Nephron progenitor cell (in vitro differentiated cells): ENCODE measurements at regions not wholly inside any gene's neighbourhood (a gene's known extent, or its start where the extent isn't known, plus 50 kb on each side); places are given as distances from the start of the nearest gene placed in this dataset.

Experiments
- DNase-seq: peaks from one replicate; pipeline ENCODE4 v3.0.0; 2021
- H3K27ac Mint-ChIP-seq: 2 replicates; pipeline ENCODE4 v1.8.0; 2021; ENCODE audit warnings: mild to moderate bottlenecking, moderate library complexity, mixed read lengths
- H3K27me3 Mint-ChIP-seq: 2 replicates; pipeline ENCODE4 v1.8.0; 2021; ENCODE audit warnings: mild to moderate bottlenecking, low read depth, mixed read lengths; ENCODE audit not compliant: poor library complexity
- H3K36me3 Mint-ChIP-seq: 2 replicates; pipeline ENCODE4 v1.8.0; 2021; ENCODE audit warnings: low read depth, mixed read lengths
- H3K4me1 Mint-ChIP-seq: 2 replicates; pipeline ENCODE4 v1.8.0; 2021; ENCODE audit warnings: mixed read lengths
- H3K4me3 Mint-ChIP-seq: 2 replicates; pipeline ENCODE4 v1.8.0; 2021; ENCODE audit warnings: mild to moderate bottlenecking, moderate library complexity, mixed read lengths
- H3K9me3 Mint-ChIP-seq: 2 replicates; pipeline ENCODE4 v1.8.0; 2021; ENCODE audit warnings: mild to moderate bottlenecking, moderate library complexity, mixed read lengths
- CTCF ChIP-seq: fragments of 200-600 bp; sonication (generic); IDR thresholded peaks from 2 replicates; pipeline ENCODE4 v1.5.0; 2021; ENCODE audit warnings: antibody characterized with exemption

GRCh38 chr11:88448131-88448670 lies 110.7 kb upstream of the CTSC start:
- TF ChIP-seq CTCF = no peak
- Mint-ChIP-seq H3K27ac (no peak overlapping the region), H3K4me1 (no peaks in the 10 kb centered on the region), H3K36me3 (no peaks in the 10 kb centered on the region), H3K4me3 (no peak overlapping the region), H3K27me3 (no peaks in the 10 kb centered on the region), H3K9me3 (peaks cover 5% of the 10 kb centered on the region)
- DNase-seq = no peak

DNA sequence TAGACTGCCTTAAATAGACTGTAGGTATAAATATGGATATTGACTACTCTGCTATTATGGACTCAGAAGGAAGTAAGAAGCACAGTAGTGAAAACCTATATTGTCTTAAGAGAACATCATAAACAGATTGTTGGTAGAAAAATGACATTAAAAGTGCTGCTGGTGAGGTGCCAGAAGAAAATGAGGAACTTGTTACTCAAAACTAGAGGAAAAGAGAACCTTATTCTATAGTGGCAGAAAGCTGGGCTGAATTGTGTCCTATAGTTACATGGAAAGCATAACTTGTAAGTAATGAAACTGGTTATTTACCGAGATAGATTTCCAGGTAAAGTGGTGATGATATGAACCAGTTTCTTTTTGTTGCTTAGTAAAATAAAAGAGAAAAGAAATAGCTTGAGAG lies 109.7 kb upstream of the CTSC start:
- no peak for TF ChIP-seq CTCF
- Mint-ChIP-seq H3K4me3 (no peak overlapping the region), H3K4me1 (no peaks in the 10 kb centered on the region), H3K27me3 (no peaks in the 10 kb centered on the region), H3K36me3 (no peaks in the 10 kb centered on the region), H3K9me3 (peaks cover 5% of the 10 kb centered on the region), H3K27ac (no peak overlapping the region)
- DNase-seq = no peak

GRCh38 chr11:88439356-88439755 lies 101.8 kb upstream of the CTSC start:
- Mint-ChIP-seq H3K36me3 (no peaks in the 10 kb centered on the region), H3K27ac (no peak overlapping the region), H3K4me3 (no peak overlapping the region), H3K9me3 (no peaks in the 10 kb centered on the region), H3K4me1 (no peaks in the 10 kb centered on the region), H3K27me3 (no peaks in the 10 kb centered on the region)
- DNase-seq = no peak
- no peak for TF ChIP-seq CTCF

- no peak overlapping the region for H3K27ac Mint-ChIP-seq
- no peaks in the 10 kb centered on the region for H3K9me3 Mint-ChIP-seq
- H3K4me1 Mint-ChIP-seq = no peaks in the 10 kb centered on the region
- no peaks in the 10 kb centered on the region for H3K36me3 Mint-ChIP-seq
- H3K4me3 Mint-ChIP-seq = no peak overlapping the region
- DNase-seq = no peak
- no peaks in the 10 kb centered on the region for H3K27me3 Mint-ChIP-seq
- TF ChIP-seq CTCF = no peak
Observed at GRCh38 chr11:88438721-88439120, 101.2 kb upstream of the CTSC start.

DNA sequence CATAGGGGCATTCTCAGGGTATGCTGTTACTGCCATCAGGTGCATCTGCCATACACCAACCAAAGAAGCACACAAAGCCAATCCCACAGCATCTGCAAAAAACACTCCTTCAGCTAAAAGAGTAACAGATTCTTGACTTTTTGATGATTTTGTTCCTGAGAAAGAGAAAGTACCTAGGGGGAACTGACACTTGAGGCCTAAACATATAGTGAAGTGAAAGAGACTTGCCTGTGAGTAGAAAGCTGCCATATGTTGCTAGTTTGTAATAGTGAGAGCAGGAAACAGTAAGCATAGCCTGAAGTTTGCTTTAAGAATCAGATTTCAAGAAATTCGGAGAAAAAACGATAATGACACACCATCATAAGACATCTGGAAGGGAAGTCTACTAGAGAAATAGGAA lies 97.9 kb upstream of the CTSC start:
- Mint-ChIP-seq H3K36me3 (no peaks in the 10 kb centered on the region), H3K27ac (no peak overlapping the region), H3K4me3 (no peak overlapping the region), H3K9me3 (no peaks in the 10 kb centered on the region), H3K4me1 (no peaks in the 10 kb centered on the region), H3K27me3 (no peaks in the 10 kb centered on the region)
- no peak for DNase-seq
- TF ChIP-seq CTCF = no peak

GRCh38 chr11:88434333-88434976 lies 96.9 kb upstream of the CTSC start:
- H3K27me3 Mint-ChIP-seq = no peaks in the 10 kb centered on the region
- H3K4me3 Mint-ChIP-seq = no peak overlapping the region
- H3K4me1 Mint-ChIP-seq = no peaks in the 10 kb centered on the region
- H3K36me3 Mint-ChIP-seq = no peaks in the 10 kb centered on the region
- TF ChIP-seq CTCF = no peak
- DNase-seq = no peak
- H3K27ac Mint-ChIP-seq = no peak overlapping the region
- H3K9me3 Mint-ChIP-seq = no peaks in the 10 kb centered on the region
